Tibial nerve (tissue), 4 donors: ENCODE measurements at regions not wholly inside any gene's neighbourhood (a gene's known extent, or its start where the extent isn't known, plus 50 kb on each side); places are given as distances from the start of the nearest gene placed in this dataset.

Experiments
- DNase-seq, 2 donors: peaks; one replicate each; pipeline ENCODE4 v3.0.0-alpha.2; 2019; ENCODE audit warnings: low spot score in 2 of 2
- H3K27ac ChIP-seq, 4 donors: fragments of 200-600 bp; sonication (generic) in 3 of 4; one replicate each; pipeline ENCODE4 v1.5.1; 2017 to 2019; ENCODE audit warnings: mild to moderate bottlenecking in 1 of 4
- H3K27me3 ChIP-seq, 2 donors: fragments of 200-600 bp; sonication (generic) in 1 of 2; one replicate each; pipeline versions ENCODE4 v1.5.1 to v1.6.0; 2017 to 2019
- H3K36me3 ChIP-seq, 3 donors: fragments of 200-600 bp; sonication (generic); one replicate each; pipeline ENCODE4 v1.5.1; 2018 to 2019
- H3K4me1 ChIP-seq, 4 donors: fragments of 200-600 bp; sonication (generic) in 3 of 4; one replicate each; pipeline ENCODE4 v1.5.1; 2017 to 2019
- H3K4me3 ChIP-seq, 4 donors: fragments of 200-600 bp; sonication (generic) in 3 of 4; one replicate each; pipeline ENCODE4 v1.5.1; 2017 to 2019; ENCODE audit warnings: mild to moderate bottlenecking in 1 of 4, moderate library complexity in 1 of 4
- H3K9me3 ChIP-seq, 4 donors: fragments of 200-600 bp; sonication (generic) in 3 of 4; one replicate each; pipeline ENCODE4 v1.5.1; 2017 to 2019
- EP300 ChIP-seq, 2 donors: sonication (generic); formaldehyde crosslinking; IDR thresholded peaks; one replicate each; pipeline ENCODE4 v1.6.1; 2017; ENCODE audit warnings: antibody characterized with exemption in 2 of 2, mild to moderate bottlenecking in 1 of 2
- POLR2A ChIP-seq, 2 donors: fragments of 450-650 bp; IDR thresholded peaks; one replicate each; pipeline ENCODE4 v1.6.1; 2017; ENCODE audit warnings: antibody characterized with exemption in 2 of 2, mild to moderate bottlenecking in 2 of 2, moderate library complexity in 2 of 2
- WGBS, 2 donors: methylation state at CpG; one replicate each; pipeline ENCODE4 v1.1.5; 2018; 5-methylcytosine and 5-hydroxymethylcytosine counted together
- TF ChIP-seq, protein P1 (sequence below), 5 experiments: fragments of 200-600 bp in 3 of 5; fragments of 450-650 bp in 2 of 5; sonication (generic) in 3 of 5; IDR thresholded peaks; one replicate each; pipeline ENCODE4 v1.5.1; 2016 to 2019; ENCODE audit warnings: antibody characterized with exemption in 5 of 5, mild to moderate bottlenecking in 3 of 5, moderate library complexity in 2 of 5

DNA sequence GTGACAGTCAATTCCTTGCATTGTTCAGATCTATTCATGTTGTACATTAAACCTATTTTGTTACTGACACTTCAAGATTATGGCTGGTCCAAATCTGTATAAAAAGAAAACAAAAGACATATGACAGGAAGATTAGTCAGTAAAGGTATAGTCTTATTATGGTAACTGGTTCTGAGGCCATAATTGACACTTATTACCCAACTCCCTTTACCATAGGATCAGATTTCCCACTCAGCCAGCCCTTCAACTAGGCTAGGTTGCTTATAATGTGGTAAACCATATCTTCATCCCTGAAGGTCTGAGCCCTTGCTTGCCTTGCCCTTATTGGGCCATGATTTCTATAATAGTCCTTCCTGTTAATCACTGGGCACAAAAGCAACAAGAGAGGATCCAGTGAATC lies 289.6 kb downstream of the CXXC4 start:
- Histone ChIP-seq H3K27ac (no peak overlapping the region), H3K36me3 (no peaks in the 10 kb centered on the region), H3K27me3 (no peaks in the 10 kb centered on the region), H3K4me3 (no peak overlapping the region), H3K4me1 (no peaks in the 10 kb centered on the region), H3K9me3 (no peaks in the 10 kb centered on the region)
- DNase-seq: no peak
- TF ChIP-seq, protein P1, sequence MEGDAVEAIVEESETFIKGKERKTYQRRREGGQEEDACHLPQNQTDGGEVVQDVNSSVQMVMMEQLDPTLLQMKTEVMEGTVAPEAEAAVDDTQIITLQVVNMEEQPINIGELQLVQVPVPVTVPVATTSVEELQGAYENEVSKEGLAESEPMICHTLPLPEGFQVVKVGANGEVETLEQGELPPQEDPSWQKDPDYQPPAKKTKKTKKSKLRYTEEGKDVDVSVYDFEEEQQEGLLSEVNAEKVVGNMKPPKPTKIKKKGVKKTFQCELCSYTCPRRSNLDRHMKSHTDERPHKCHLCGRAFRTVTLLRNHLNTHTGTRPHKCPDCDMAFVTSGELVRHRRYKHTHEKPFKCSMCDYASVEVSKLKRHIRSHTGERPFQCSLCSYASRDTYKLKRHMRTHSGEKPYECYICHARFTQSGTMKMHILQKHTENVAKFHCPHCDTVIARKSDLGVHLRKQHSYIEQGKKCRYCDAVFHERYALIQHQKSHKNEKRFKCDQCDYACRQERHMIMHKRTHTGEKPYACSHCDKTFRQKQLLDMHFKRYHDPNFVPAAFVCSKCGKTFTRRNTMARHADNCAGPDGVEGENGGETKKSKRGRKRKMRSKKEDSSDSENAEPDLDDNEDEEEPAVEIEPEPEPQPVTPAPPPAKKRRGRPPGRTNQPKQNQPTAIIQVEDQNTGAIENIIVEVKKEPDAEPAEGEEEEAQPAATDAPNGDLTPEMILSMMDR (IDR thresholded peaks at IDR 0.05): no peak
- TF ChIP-seq POLR2A (IDR thresholded peaks at IDR 0.05): no peak
- no peak for TF ChIP-seq EP300 (IDR thresholded peaks at IDR 0.05)

DNA sequence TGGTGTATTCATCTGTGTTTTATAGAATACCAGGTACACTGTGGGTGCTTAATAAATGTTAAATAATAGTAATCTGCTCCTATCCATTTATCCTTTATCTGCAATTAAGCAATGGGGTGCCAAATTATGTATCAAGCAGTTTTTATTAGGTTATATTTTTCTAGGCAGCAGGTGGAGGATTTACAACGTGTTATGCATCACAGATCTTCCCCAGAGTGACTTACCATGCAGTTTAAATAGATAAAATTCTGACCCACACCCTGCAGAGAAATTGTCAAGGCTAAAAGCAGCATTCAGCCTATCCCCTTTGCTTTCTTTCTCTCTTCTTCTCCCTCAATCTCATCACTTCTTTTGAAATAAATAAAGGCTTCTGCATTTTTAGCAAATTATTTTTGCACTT lies 306.4 kb downstream of the CXXC4 start:
- H3K4me1 ChIP-seq: no peaks in the 10 kb centered on the region
- H3K4me3 ChIP-seq: no peak overlapping the region
- H3K27me3 ChIP-seq: no peaks in the 10 kb centered on the region
- H3K9me3 ChIP-seq: no peaks in the 10 kb centered on the region
- DNase-seq: no peak
- TF ChIP-seq POLR2A (IDR thresholded peaks at IDR 0.05) (no peak), EP300 (IDR thresholded peaks at IDR 0.05) (no peak)
- TF ChIP-seq, protein P1 (IDR thresholded peaks at IDR 0.05): no peak
- WGBS, 2 donors: 9 to 10% methylated on average over 1 of the region's 1 CpG
- no peak overlapping the region for H3K27ac ChIP-seq
- no peaks in the 10 kb centered on the region for H3K36me3 ChIP-seq

DNA sequence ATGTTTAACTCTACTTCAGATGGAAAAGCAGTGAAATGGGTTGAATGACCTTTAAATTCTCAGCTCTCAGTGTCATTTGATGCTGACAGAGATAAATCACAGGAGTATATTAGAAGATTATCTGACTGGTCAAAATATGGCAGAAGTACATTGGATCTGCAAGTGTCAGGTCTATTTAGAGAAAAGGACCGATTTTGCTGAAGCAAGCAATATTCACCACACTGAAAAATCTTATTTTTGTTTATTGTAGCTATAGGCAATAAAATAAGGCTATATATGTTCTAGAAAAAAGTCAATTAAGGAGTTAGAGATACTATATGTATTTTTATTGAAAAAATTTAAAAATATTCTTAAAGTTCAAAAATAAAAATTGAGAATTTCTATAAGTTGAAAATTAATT lies 325.3 kb downstream of the CXXC4 start:
- WGBS, 2 donors: 87 to 93% methylated on average over 1 of the region's 1 CpG
- Histone ChIP-seq H3K36me3 (no peaks in the 10 kb centered on the region), H3K27ac (no peak overlapping the region), H3K4me1 (no peaks in the 10 kb centered on the region), H3K27me3 (no peaks in the 10 kb centered on the region), H3K9me3 (no peaks in the 10 kb centered on the region), H3K4me3 (no peak overlapping the region)
- TF ChIP-seq, protein P1 (IDR thresholded peaks at IDR 0.05): no peak
- TF ChIP-seq EP300 (IDR thresholded peaks at IDR 0.05): no peak
- TF ChIP-seq POLR2A (IDR thresholded peaks at IDR 0.05): no peak
- DNase-seq: no peak

DNA sequence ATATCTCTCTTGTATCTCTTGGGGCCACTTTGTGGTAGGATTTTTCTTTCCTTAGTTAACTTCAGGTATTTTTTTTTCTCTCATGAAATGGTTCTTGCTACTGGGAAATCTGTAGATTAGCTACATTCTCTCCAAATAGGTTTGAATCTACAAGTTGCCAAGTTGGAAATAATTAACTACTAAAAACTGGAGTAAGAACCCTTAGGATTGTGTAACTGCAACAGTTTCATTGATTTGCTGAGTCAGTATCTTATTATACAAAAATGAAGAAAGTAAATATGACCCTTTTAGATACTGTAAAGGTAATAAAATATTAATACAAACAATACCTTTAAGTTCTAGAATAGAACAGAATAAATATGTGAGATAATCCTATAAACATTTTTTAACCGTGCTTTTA lies 327.9 kb downstream of the CXXC4 start:
- H3K4me3 ChIP-seq: no peak overlapping the region

DNA sequence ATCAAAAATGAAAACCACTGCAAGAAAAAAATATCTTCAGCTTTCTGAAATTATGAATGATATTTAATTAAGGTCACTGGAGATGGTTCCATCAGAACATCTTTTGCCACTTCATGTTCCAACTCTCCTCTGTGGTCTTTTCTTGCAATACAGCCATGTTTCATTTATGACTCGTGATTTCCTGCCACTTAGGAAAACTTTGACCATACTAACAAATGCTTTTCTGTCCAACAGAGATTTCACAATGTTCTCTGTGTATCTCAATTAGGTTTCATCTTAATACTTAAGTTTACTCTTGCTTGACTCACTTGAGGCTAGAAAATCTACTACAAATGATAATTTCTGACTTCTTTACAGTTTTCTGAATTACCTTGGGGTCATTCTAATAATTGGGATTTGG lies 330.9 kb downstream of the CXXC4 start:
- Histone ChIP-seq H3K4me3 (no peak overlapping the region), H3K4me1 (no peaks in the 10 kb centered on the region), H3K9me3 (no peaks in the 10 kb centered on the region), H3K27ac (no peak overlapping the region), H3K27me3 (no peaks in the 10 kb centered on the region), H3K36me3 (no peaks in the 10 kb centered on the region)
- 14 to 25% methylated on average over 1 of the region's 1 CpG for WGBS, 2 donors
- no peak for DNase-seq
- TF ChIP-seq EP300 (IDR thresholded peaks at IDR 0.05) (no peak), POLR2A (IDR thresholded peaks at IDR 0.05) (no peak)
- TF ChIP-seq, protein P1 (IDR thresholded peaks at IDR 0.05): no peak

More for the DNA sequence above, 327.9 kb downstream of the CXXC4 start:
- 76 to 87% methylated on average over 1 of the region's 1 CpG for whole genome bisulfite sequencing, 2 donors
- Histone ChIP-seq H3K4me1 (no peaks in the 10 kb centered on the region), H3K9me3 (no peaks in the 10 kb centered on the region), H3K36me3 (no peaks in the 10 kb centered on the region), H3K27ac (no peak overlapping the region), H3K27me3 (no peaks in the 10 kb centered on the region)
- TF ChIP-seq POLR2A (IDR thresholded peaks at IDR 0.05) (no peak), EP300 (IDR thresholded peaks at IDR 0.05) (no peak)
- TF ChIP-seq, protein P1 (IDR thresholded peaks at IDR 0.05): no peak
- no peak for DNase-seq
